Epithelial cell of esophagus (primary cell): ENCODE measurements at regions not wholly inside any gene's neighbourhood (a gene's known extent, or its start where the extent isn't known, plus 50 kb on each side); places are given as distances from the start of the nearest gene placed in this dataset.

Experiments used
- DNase-seq: peaks from one replicate; pipeline ENCODE4 v3.0.0; 2010; ENCODE audit warnings: low read depth
- H3K4me3 ChIP-seq: 2 replicates; pipeline ENCODE4 v1.5.1; 2011; ENCODE audit warnings: mild to moderate bottlenecking, low read length, control low read depth
- TF ChIP-seq, protein P1 (sequence below): IDR thresholded peaks from 2 replicates; pipeline ENCODE4 v1.5.1; 2011; ENCODE audit warnings: low read depth, mild to moderate bottlenecking, low read length, control low read depth, inconsistent platforms; ENCODE audit not compliant: insufficient read depth; ENCODE audit errors: missing control alignments

DNA sequence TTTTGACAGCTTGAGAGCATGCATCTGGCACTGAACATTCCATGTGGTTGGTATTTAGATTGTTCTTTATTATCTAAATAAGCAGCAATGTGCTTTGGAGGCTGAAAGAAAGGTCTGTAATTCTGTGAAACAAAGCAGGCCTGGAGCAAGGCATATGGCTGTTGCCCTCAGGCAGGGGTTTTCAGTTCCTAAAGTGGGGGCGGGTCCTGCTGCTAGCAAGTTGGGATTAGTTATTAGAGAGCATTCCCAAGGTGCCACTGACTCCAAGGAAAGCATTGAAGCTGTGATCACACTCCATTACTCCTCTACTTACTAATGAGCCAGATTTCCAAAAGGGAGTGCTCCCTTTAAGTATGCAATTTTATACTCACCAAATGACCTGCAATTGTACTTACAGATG is 432.2 kb downstream of the OLFM4 start:
- H3K4me3 ChIP-seq: no peak overlapping the region
- DNase-seq: no peak
- TF ChIP-seq, protein P1, sequence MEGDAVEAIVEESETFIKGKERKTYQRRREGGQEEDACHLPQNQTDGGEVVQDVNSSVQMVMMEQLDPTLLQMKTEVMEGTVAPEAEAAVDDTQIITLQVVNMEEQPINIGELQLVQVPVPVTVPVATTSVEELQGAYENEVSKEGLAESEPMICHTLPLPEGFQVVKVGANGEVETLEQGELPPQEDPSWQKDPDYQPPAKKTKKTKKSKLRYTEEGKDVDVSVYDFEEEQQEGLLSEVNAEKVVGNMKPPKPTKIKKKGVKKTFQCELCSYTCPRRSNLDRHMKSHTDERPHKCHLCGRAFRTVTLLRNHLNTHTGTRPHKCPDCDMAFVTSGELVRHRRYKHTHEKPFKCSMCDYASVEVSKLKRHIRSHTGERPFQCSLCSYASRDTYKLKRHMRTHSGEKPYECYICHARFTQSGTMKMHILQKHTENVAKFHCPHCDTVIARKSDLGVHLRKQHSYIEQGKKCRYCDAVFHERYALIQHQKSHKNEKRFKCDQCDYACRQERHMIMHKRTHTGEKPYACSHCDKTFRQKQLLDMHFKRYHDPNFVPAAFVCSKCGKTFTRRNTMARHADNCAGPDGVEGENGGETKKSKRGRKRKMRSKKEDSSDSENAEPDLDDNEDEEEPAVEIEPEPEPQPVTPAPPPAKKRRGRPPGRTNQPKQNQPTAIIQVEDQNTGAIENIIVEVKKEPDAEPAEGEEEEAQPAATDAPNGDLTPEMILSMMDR: no peak

DNA sequence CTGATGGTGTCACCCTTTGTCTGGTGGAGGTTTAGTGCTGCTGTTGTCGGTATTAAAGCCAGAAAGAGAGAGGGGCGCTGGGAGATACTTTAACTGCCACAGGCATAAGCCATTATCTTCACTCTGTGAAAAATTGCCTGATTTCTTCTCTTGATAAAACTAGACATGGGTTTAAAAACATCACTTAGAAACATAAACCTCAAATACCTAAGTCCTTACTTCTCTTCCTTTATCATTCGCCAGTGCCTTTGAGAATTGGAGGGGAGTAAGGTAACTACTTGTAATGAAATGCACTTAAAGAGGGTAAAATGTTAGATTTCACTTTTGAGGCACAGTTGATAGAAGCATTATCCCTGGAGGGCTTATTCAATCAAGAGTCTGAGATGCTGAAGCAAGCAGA is 434.5 kb downstream of the OLFM4 start:
- no peak for DNase-seq
- no peak overlapping the region for H3K4me3 ChIP-seq
- TF ChIP-seq, protein P1: no peak

DNA sequence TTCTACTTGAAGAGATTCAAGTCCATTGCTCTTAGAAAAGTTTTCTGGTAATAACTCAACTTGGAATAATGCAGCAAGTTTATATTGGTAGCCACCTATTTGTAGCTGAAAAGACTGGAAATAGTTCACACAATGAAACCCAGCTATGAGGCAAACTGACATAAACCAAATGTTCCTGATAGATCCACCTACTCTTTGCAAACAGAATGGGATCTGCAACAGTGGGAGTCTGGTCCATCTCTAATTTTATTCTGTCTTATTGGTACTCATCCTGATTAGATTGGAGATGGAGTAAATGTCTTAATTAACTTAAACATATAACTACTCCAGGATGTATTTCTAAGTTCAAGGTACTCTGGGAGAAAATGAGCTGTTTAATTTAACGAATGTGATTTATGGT is 438.0 kb downstream of the OLFM4 start:
- H3K4me3 ChIP-seq: no peak overlapping the region
- DNase-seq: no peak
- TF ChIP-seq, protein P1: no peak

DNA sequence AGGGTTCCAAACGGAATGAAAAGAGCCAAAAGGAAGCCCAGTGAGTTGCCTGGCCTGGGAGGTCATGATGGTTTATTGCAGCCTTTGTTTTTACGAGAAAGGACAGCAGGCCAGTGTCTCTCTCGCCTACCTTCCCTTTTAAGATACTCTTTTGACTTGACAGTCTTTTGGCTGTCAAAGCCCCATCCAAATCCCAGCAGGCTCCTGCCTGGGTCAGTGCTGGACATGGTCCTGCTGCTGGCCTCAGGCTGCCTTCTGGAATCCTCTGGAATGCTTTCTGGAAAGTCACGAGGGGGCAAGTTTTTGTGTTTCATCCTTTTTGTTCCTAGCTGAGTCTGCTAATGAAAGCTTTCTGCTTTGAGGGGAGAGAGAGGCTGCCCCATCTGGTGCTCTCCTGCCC is 444.8 kb downstream of the OLFM4 start:
- DNase-seq: no peak
- no peak overlapping the region for H3K4me3 ChIP-seq
- TF ChIP-seq, protein P1: no peak

DNA sequence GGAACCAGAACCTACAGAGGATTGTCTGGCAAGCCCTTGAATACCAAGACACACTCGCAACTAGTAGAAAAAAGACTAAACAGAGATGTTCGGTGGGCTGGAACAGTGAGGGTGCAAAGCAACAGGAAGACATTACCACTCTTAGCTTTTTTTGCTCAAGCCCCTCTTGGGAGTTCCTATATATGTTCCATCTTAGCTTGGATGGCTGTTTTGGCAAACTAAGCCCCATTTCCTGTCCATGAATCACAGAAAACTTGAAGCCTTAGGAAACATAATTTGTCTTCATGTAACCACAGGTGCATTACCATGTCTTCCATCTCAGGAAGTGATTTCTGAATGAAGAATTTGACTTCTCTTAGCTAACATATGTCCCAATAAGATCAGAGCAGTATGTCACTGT is 446.3 kb downstream of the OLFM4 start:
- DNase-seq: no peak
- no peak overlapping the region for H3K4me3 ChIP-seq
- TF ChIP-seq, protein P1: no peak

DNA sequence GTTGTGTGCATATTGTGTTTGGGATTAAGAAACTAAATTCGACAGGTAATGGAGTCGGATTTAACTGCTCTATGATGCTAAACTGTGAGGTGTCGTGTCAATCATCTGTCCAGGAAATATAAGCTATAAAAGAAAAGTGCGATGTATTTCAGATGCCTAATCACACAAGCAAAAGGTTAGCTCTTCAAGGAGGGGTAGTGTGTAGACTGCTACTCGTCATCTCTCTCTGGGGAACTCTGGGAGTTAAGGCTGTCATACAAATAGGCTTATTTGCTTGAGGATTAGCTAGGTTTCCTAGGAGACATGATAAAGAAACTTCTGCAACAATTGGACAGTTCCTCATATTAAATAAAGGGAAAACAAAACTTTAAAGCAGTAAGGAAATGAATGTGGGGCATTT is 462.1 kb downstream of the OLFM4 start:
- TF ChIP-seq, protein P1: no peak

DNA sequence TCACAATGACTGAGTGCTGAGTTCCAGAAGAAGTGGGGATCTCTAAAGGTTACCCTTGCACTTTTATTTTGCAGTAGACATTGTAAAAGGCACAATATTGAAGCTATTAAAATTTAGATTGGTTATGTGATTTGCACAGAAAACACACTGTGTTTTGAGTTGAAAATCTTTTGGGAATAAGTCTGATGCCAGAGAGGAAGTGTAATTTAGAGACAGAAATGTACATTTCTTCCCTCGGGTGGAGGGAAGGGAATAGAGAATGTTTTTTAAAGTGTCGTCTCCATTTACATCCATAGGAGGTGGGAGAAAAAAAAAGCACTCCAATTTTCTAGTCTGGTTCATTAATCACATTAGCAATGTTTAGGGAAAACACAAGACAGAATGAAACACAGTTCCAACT is 465.8 kb downstream of the OLFM4 start:
- no peak for DNase-seq
- TF ChIP-seq, protein P1: no peak
- H3K4me3 ChIP-seq: no peak overlapping the region

More for the DNA sequence above, 462.1 kb downstream of the OLFM4 start:
- no peak for DNase-seq
- no peak overlapping the region for H3K4me3 ChIP-seq
